OCI-LY7 (cell line): ENCODE measurements at regions not wholly inside any gene's neighbourhood (a gene's known extent, or its start where the extent isn't known, plus 50 kb on each side); places are given as distances from the start of the nearest gene placed in this dataset.
"Not testable (repeated sequence)": the region's sequence is repeated elsewhere in the genome, so short reads cannot be mapped to it uniquely, and the experiment has no call there.

Experiments used
- BruUV-seq: library from RNA; stranded (reverse); fragments of 400-500 nt; replicated peaks from 2 replicates; lab custom pipeline; 2021; lab: Mats Ljungman, UMichigan
- CTCF ChIA-PET: fragments of 300-600 bp; sonication (Branson Sonifier 250); formaldehyde crosslinking; loops from one replicate; lab custom pipeline; 2022; ENCODE audit warnings: antibody characterized with exemption; ENCODE audit not compliant: unreplicated experiment; lab: Charles Lee
- POLR2A ChIA-PET: fragments of 300-600 bp; sonication (Branson Sonifier 250); formaldehyde crosslinking; loops from one replicate; lab custom pipeline; 2022; ENCODE audit warnings: antibody characterized with exemption; lab: Charles Lee
- DNase-seq: peaks from one replicate; pipeline ENCODE4 v3.0.0-alpha.2; 2015; ENCODE audit warnings: low spot score
- H2AFZ ChIP-seq: fragments of 200-600 bp; sonication (generic), shearing (Covaris generic); 2 replicates; pipeline ENCODE4 v1.6.1; 2014; ENCODE audit warnings: mild to moderate bottlenecking, antibody characterized with exemption, low read length, moderate library complexity
- H3K27ac ChIP-seq: fragments of 200-600 bp; sonication (generic); 2 replicates; pipeline ENCODE4 v1.5.1; 2014; ENCODE audit warnings: mixed run types, low read depth, mild to moderate bottlenecking, moderate library complexity, low read length, inconsistent platforms; ENCODE audit not compliant: poor library complexity, severe bottlenecking
- H3K36me3 ChIP-seq: fragments of 200-600 bp; sonication (generic); 2 replicates; pipeline ENCODE4 v1.6.1; 2014; ENCODE audit warnings: mild to moderate bottlenecking, antibody characterized with exemption, low read length, moderate library complexity, mixed read lengths; ENCODE audit not compliant: insufficient read depth
- H3K4me1 ChIP-seq: fragments of 200-600 bp; sonication (generic); 2 replicates; pipeline ENCODE4 v1.5.1; 2014; ENCODE audit warnings: mild to moderate bottlenecking, low read length; ENCODE audit not compliant: insufficient read depth, poor library complexity, severe bottlenecking
- H3K4me2 ChIP-seq: fragments of 200-600 bp; sonication (generic); 2 replicates; pipeline ENCODE4 v1.6.1; 2014; ENCODE audit warnings: mild to moderate bottlenecking, low read length
- H3K4me3 ChIP-seq: fragments of 200-600 bp; sonication (generic); 2 replicates; pipeline ENCODE4 v1.5.1; 2014; ENCODE audit warnings: mild to moderate bottlenecking, low read depth, low read length; ENCODE audit not compliant: poor library complexity, severe bottlenecking
- H3K79me2 ChIP-seq: fragments of 200-600 bp; sonication (generic); 2 replicates; pipeline ENCODE4 v1.6.1; 2016; ENCODE audit warnings: low read depth, mild to moderate bottlenecking, low read length, moderate library complexity, mixed read lengths; ENCODE audit not compliant: insufficient read depth
- H3K9me2 ChIP-seq: fragments of 200-600 bp; sonication (generic); 2 replicates; pipeline ENCODE4 v1.6.1; 2016; ENCODE audit warnings: mild to moderate bottlenecking, low read length, mixed read lengths; ENCODE audit not compliant: insufficient read depth
- H3K9me3 ChIP-seq: fragments of 200-600 bp; sonication (generic); 2 replicates; pipeline ENCODE4 v1.6.1; 2014; ENCODE audit warnings: mild to moderate bottlenecking, mixed run types, low read length, mixed read lengths
- H4K20me1 ChIP-seq: fragments of 200-600 bp; sonication (generic); 2 replicates; pipeline ENCODE4 v1.6.1; 2014; ENCODE audit warnings: mild to moderate bottlenecking, antibody characterized with exemption, low read length, moderate library complexity, mixed read lengths; ENCODE audit not compliant: insufficient read depth
- EZH2phosphoT487 ChIP-seq: fragments of 200-600 bp; sonication (generic); IDR thresholded peaks from 2 replicates; pipeline ENCODE4 v1.6.1; 2018; ENCODE audit warnings: low read depth, borderline replicate concordance, mild to moderate bottlenecking, mixed run types, antibody characterized with exemption, low read length, moderate library complexity, mixed read lengths
- intact Hi-C: fragments of 100-400 bp; cut with micrococcal nuclease; formaldehyde crosslinking; loops from one replicate; pipeline ENCODE4 v1.10.0; 2022; ENCODE audit not compliant: unreplicated experiment
- TF ChIP-seq, protein P1 (sequence below): fragments of 200-600 bp; sonication (generic); conservative IDR thresholded peaks from 2 replicates; pipeline ENCODE4 v1.5.1; 2014; ENCODE audit warnings: mild to moderate bottlenecking, antibody characterized with exemption, low read length, moderate library complexity, mixed read lengths

DNA sequence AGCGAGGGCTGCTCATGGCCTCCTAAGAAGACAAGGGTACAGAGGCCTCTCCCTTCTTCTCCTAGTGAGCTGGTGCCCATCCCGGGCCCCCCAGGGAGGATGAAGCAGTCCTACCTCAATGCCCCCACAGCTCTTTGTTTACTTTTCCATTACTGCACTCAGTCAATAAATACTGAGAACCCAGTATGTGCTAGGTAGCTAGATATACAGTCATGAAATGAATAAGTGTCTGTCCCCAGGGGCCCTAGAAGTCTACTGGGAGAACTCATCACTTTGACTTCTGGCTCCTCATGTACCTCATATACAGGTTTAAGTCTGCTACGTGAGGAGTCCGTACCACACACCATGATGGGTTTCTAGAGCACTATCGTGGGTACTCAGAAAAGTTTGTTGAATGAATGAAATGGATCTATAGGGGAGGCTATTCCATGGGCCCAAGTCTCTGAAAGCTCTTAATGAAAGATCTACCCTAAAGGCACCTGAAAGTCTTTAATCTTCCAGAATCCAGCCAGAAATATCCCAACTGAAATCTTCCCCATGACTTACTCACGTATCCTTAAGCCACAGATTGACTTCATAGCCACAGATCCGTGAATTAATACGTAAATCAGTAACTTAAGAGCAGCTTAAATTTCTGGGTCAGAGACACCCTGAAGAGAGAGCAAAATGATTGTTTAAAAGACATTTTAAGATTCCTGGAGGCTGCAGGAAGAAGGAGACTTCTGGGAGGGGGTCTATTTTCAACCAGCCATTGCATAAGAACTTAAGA, 51.6 kb upstream of the POMP start:
- Histone ChIP-seq H3K4me1 (no peaks in the 10 kb centered on the region), H3K27ac (no peak overlapping the region), H3K36me3 (no peaks in the 10 kb centered on the region), H3K9me3 (no peaks in the 10 kb centered on the region), H2AFZ (no peak overlapping the region), H4K20me1 (no peaks in the 10 kb centered on the region), H3K9me2 (no peaks in the 10 kb centered on the region), H3K4me3 (no peak overlapping the region), H3K4me2 (no peak overlapping the region), H3K79me2 (no peaks in the 10 kb centered on the region)
- intact Hi-C loops, result no loop called here
- CTCF ChIA-PET, result no interaction called here
- BruUV-seq, result no TSS peak
- no peak for DNase-seq
- POLR2A ChIA-PET, result interaction anchor here (0.8 kb wide), 1 partner anchor 559 kb away, joined by 3 read pairs; no protein-coding TSS in a partner anchor
- TF ChIP-seq EZH2phosphoT487, result no peak
- TF ChIP-seq, protein P1, sequence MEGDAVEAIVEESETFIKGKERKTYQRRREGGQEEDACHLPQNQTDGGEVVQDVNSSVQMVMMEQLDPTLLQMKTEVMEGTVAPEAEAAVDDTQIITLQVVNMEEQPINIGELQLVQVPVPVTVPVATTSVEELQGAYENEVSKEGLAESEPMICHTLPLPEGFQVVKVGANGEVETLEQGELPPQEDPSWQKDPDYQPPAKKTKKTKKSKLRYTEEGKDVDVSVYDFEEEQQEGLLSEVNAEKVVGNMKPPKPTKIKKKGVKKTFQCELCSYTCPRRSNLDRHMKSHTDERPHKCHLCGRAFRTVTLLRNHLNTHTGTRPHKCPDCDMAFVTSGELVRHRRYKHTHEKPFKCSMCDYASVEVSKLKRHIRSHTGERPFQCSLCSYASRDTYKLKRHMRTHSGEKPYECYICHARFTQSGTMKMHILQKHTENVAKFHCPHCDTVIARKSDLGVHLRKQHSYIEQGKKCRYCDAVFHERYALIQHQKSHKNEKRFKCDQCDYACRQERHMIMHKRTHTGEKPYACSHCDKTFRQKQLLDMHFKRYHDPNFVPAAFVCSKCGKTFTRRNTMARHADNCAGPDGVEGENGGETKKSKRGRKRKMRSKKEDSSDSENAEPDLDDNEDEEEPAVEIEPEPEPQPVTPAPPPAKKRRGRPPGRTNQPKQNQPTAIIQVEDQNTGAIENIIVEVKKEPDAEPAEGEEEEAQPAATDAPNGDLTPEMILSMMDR, result no peak

- H3K4me3 ChIP-seq, result no peak overlapping the region
Measured at GRCh38 chr13:28606466-28606865, 52.5 kb upstream of the POMP start.

GRCh38 chr13:28605147-28605546, 53.8 kb upstream of the POMP start:
- H4K20me1 ChIP-seq, H3K9me2 ChIP-seq, H3K27ac ChIP-seq, H3K9me3 ChIP-seq, CTCF ChIA-PET, H3K4me2 ChIP-seq, H3K79me2 ChIP-seq, H3K4me3 ChIP-seq, DNase-seq, H3K36me3 ChIP-seq, H2AFZ ChIP-seq, intact Hi-C loops, BruUV-seq, H3K4me1 ChIP-seq: not testable (repeated sequence)
- POLR2A ChIA-PET, result interaction anchor here (0.6 kb wide), 1 partner anchor 815 kb away, joined by 3 read pairs; no protein-coding TSS in a partner anchor

More at GRCh38 chr13:28606466-28606865, 52.5 kb upstream of the POMP start:
- no TSS peak for BruUV-seq
- DNase-seq, result no peak
- Histone ChIP-seq H3K4me2 (no peak overlapping the region), H3K4me1 (no peaks in the 10 kb centered on the region), H3K9me2 (no peaks in the 10 kb centered on the region), H3K9me3 (no peaks in the 10 kb centered on the region), H4K20me1 (no peaks in the 10 kb centered on the region), H3K79me2 (no peaks in the 10 kb centered on the region), H3K27ac (no peak overlapping the region), H3K36me3 (no peaks in the 10 kb centered on the region), H2AFZ (no peak overlapping the region)
- ChIA-PET POLR2A (no interaction called here), CTCF (no interaction called here)
- TF ChIP-seq EZH2phosphoT487, result no peak
- TF ChIP-seq, protein P1, result no peak
- intact Hi-C loops, result no loop called here
